HepG2 (cell line): ENCODE measurements at regions not wholly inside any gene's neighbourhood (a gene's known extent, or its start where the extent isn't known, plus 50 kb on each side); places are given as distances from the start of the nearest gene placed in this dataset.
A peak's percentile ranks its signal among the peaks of the same experiment; 100 is the strongest.

ENCODE experiments used
- ATAC-seq: fragments of 200-7000 bp; cut with Tn5 transposase; 3 replicates; pipeline ENCODE4 v1.9.1; 2020; ENCODE audit warnings: mild to moderate bottlenecking, moderate library complexity
- BruUV-seq: library from RNA; stranded (reverse); fragments of 400-500 nt; replicated peaks from 2 replicates; lab custom pipeline; 2021; lab: Mats Ljungman, UMichigan
- CTCF ChIA-PET: fragments of 300-600 bp; formaldehyde crosslinking; extraction: SDS; loops from one replicate; lab custom pipeline; 2021; ENCODE audit warnings: low total read pairs, inconsistent platforms, low intra/inter-chr PET ratio; lab: Yijun Ruan, JAX
- POLR2A ChIA-PET: fragments of 350-600 bp; sonication (Branson Sonifier 250); formaldehyde crosslinking; loops from one replicate; lab custom pipeline; 2020; ENCODE audit warnings: antibody characterized with exemption, inconsistent platforms; lab: Yijun Ruan, JAX
- DNase-seq: peaks from one replicate; pipeline ENCODE4 v3.0.0-alpha.2; 2015; ENCODE audit warnings: low spot score
- FAIRE-seq: peaks from 3 replicates; lab custom pipeline; 2011; peaks lifted over from hg19 to GRCh38; lab: Jason Lieb, UNC
- H2AFZ ChIP-seq: one replicate; pipeline ENCODE4 v1.6.1; 2011; ENCODE audit warnings: low read length, inconsistent platforms
- H3K27ac ChIP-seq: fragments of 300-600 bp; 3 replicates; pipeline ENCODE4 v1.8.0; 2011; ENCODE audit warnings: mixed run types, mild to moderate bottlenecking, mixed read lengths, low read length, inconsistent platforms; ENCODE audit not compliant: insufficient read depth; ENCODE audit errors: extremely low read length
- H3K27me3 ChIP-seq, 2 experiments: fragments of 200-600 bp in 1 of 2; 2 replicates in 1 of 2; 3 replicates in 1 of 2; pipeline versions ENCODE4 v1.6.0 to v1.8.0; 2011; ENCODE audit warnings: low read length in 2 of 2, mild to moderate bottlenecking in 2 of 2, moderate library complexity in 2 of 2, inconsistent platforms in 1 of 2; ENCODE audit not compliant: insufficient read depth in 2 of 2, control insufficient read depth in 1 of 2
- H3K36me3 ChIP-seq, 2 experiments: fragments of 200-600 bp in 1 of 2; replicated peaks in 1 of 2; 2 replicates in 1 of 2; 3 replicates in 1 of 2; pipeline versions ENCODE4 v1.5.1 to v1.8.0; 2011; ENCODE audit warnings: low read length in 2 of 2, inconsistent platforms in 1 of 2; ENCODE audit not compliant: insufficient read depth in 2 of 2, control insufficient read depth in 1 of 2
- H3K4me1 ChIP-seq: 2 replicates; pipeline ENCODE4 v1.5.1; 2012; ENCODE audit warnings: low read length, inconsistent platforms; ENCODE audit not compliant: insufficient read depth
- H3K4me2 ChIP-seq: 2 replicates; pipeline ENCODE4 v1.6.0; 2011; ENCODE audit warnings: low read depth, low read length, inconsistent platforms
- H3K4me3 ChIP-seq, 3 experiments: fragments of 200-600 bp in 1 of 3; sonication (generic), shearing (Covaris generic) in 1 of 3; replicated peaks in 1 of 3; 2 replicates each; pipeline ENCODE4 v1.5.1; 2011 to 2016; ENCODE audit warnings: low read length in 3 of 3, inconsistent platforms in 2 of 3, low read depth in 2 of 3, mild to moderate bottlenecking in 2 of 3, control low read depth in 1 of 3, mixed read lengths in 1 of 3; ENCODE audit not compliant: insufficient read depth in 1 of 3
- H3K79me2 ChIP-seq: one replicate; pipeline ENCODE4 v1.6.1; 2011; ENCODE audit warnings: low read length, inconsistent platforms; ENCODE audit not compliant: insufficient read depth
- H3K9ac ChIP-seq: 2 replicates; pipeline ENCODE4 v1.6.0; 2011; ENCODE audit warnings: mild to moderate bottlenecking, low read depth, low read length, inconsistent platforms; ENCODE audit not compliant: insufficient read depth
- H3K9me3 ChIP-seq: 2 replicates; pipeline ENCODE4 v1.5.1; 2012; ENCODE audit warnings: mild to moderate bottlenecking, low read length
- H4K20me1 ChIP-seq: 2 replicates; pipeline ENCODE4 v1.6.0; 2011; ENCODE audit warnings: inconsistent platforms, mild to moderate bottlenecking, low read length, moderate library complexity; ENCODE audit not compliant: insufficient read depth
- GTF2F1 ChIP-seq: fragments of 150-350 bp; IDR thresholded peaks from 2 replicates; pipeline ENCODE4 v1.6.1; 2014; ENCODE audit warnings: low read length
- MAFK ChIP-seq, 2 experiments: IDR thresholded peaks in 1 of 2; conservative IDR thresholded peaks in 1 of 2; 2 replicates each; pipeline ENCODE4 v1.6.1; 2011; ENCODE audit warnings: improper control_type of control experiment in 2 of 2, low read length in 2 of 2
- POLR2G ChIP-seq: fragments of 200-400 bp; formaldehyde crosslinking; IDR thresholded peaks from 2 replicates; pipeline ENCODE4 v1.6.1; 2018; ENCODE audit warnings: mild to moderate bottlenecking, low read depth, low read length, moderate library complexity
- RBAK ChIP-seq: sonication (generic); formaldehyde crosslinking; IDR thresholded peaks from 2 replicates; pipeline ENCODE4 v1.5.1; 2020; ENCODE audit warnings: mild to moderate bottlenecking, missing genetic modification reagents
- RELA ChIP-seq: sonication (generic); formaldehyde crosslinking; IDR thresholded peaks from 2 replicates; pipeline ENCODE4 v1.4.0; 2020; ENCODE audit warnings: missing genetic modification reagents
- THAP7 ChIP-seq: sonication (generic); formaldehyde crosslinking; IDR thresholded peaks from 2 replicates; pipeline ENCODE4 v1.8.1; 2023; ENCODE audit warnings: mild to moderate bottlenecking, missing genetic modification reagents
- ZNF451 ChIP-seq: sonication (generic); formaldehyde crosslinking; IDR thresholded peaks from 2 replicates; pipeline ENCODE4 v1.5.0; 2020; ENCODE audit warnings: mild to moderate bottlenecking, missing genetic modification reagents
- ZNF546 ChIP-seq: sonication (generic); formaldehyde crosslinking; conservative IDR thresholded peaks from 2 replicates; pipeline ENCODE4 v1.8.1; 2023; ENCODE audit warnings: mild to moderate bottlenecking, missing genetic modification reagents
- WGBS: methylation state at CpG from one replicate; pipeline ENCODE4 v1.1.6; 2017; ENCODE audit warnings: low lambda C conversion rate; 5-methylcytosine and 5-hydroxymethylcytosine counted together
- in situ Hi-C: cut with HindIII; loops from 2 replicates; pipeline ENCODE4 v1.10.0; 2017; ENCODE audit warnings: low pct_unique_long_range_greater_than_20kb; ENCODE audit not compliant: extremely low pct_ligation_motif_present
- intact Hi-C: fragments of 100-400 bp; cut with micrococcal nuclease; formaldehyde crosslinking; loops from one replicate; pipeline ENCODE4 v1.10.0; 2022; ENCODE audit not compliant: unreplicated experiment
- TF ChIP-seq, protein P1 (sequence below): sonication (generic); IDR thresholded peaks from 2 replicates; pipeline ENCODE4 v1.6.1; 2016; ENCODE audit warnings: low read depth, borderline replicate concordance
- TF ChIP-seq, protein P2 (sequence below): sonication (generic); formaldehyde crosslinking; IDR thresholded peaks from 2 replicates; pipeline ENCODE4 v1.4.0; 2020; ENCODE audit warnings: missing genetic modification reagents
- TF ChIP-seq, protein P3 (sequence below), 2 experiments: IDR thresholded peaks; 2 replicates each; pipeline ENCODE4 v1.6.1; 2011 to 2012; ENCODE audit warnings: low read length in 2 of 2, borderline replicate concordance in 1 of 2, low read depth in 1 of 2, mild to moderate bottlenecking in 1 of 2, moderate library complexity in 1 of 2

- no peaks in the 10 kb centered on the region; a peak in 1 of 5 replicates for H3K27me3 ChIP-seq
- no peak overlapping the region for H3K9ac ChIP-seq
- H2AFZ ChIP-seq, result no peak overlapping the region
- WGBS, result 49% methylated on average over 16 of the region's 16 CpGs
- H3K27ac ChIP-seq, result no peak overlapping the region
- H3K4me3 ChIP-seq, result no peak overlapping the region
- no peaks in the 10 kb centered on the region for H4K20me1 ChIP-seq
- FAIRE-seq, result no peak
- H3K4me1 ChIP-seq, result no peaks in the 10 kb centered on the region
- peak; percentile 52 to 56; a peak in 3 of 4 replicates for TF ChIP-seq MAFK (conservative IDR thresholded peaks at IDR 0.05 in 1 of 2, IDR thresholded peaks at IDR 0.05 in 1 of 2; ENCODE audit: low read length in 2 of 2)
- no peak for TF ChIP-seq POLR2G
- TF ChIP-seq, all 625 proteins: peak for 1
- BruUV-seq, result no TSS peak
- no peaks in the 10 kb centered on the region for H3K9me3 ChIP-seq
- POLR2A ChIA-PET, result no interaction called here
- in situ Hi-C loops, result no loop called here
- no peak overlapping the region for H3K4me2 ChIP-seq
- intact Hi-C loops, result no loop called here
- CTCF ChIA-PET, result no interaction called here
- no peaks in the 10 kb centered on the region for H3K36me3 ChIP-seq
- H3K79me2 ChIP-seq, result no peaks in the 10 kb centered on the region
- DNase-seq, result no peak
- ATAC-seq, result no peak
Measured at GRCh38 chr7:51630933-51631332, 314.3 kb upstream of the COBL start.

- Histone ChIP-seq H3K9me3 (no peaks in the 10 kb centered on the region), H3K27ac (no peak overlapping the region), H3K4me2 (no peak overlapping the region), H3K79me2 (no peaks in the 10 kb centered on the region), H3K4me3 (no peak overlapping the region), H4K20me1 (no peaks in the 10 kb centered on the region), H3K9ac (no peak overlapping the region), H3K4me1 (no peaks in the 10 kb centered on the region), H2AFZ (no peak overlapping the region), H3K36me3 (no peaks in the 10 kb centered on the region), H3K27me3 (no peaks in the 10 kb centered on the region; a peak in 1 of 5 replicates)
- no TSS peak for BruUV-seq
- ATAC-seq (no peak), FAIRE-seq (no peak), DNase-seq (no peak)
- in situ Hi-C loops (no loop called here), intact Hi-C loops (no loop called here)
- 0% methylated on average over 5 of the region's 5 CpGs for WGBS
- ChIA-PET POLR2A (no interaction called here), CTCF (no interaction called here)
- TF ChIP-seq ZNF451 (CRISPR knock-in tag), result no peak
- no peak for TF ChIP-seq RELA
- TF ChIP-seq ZNF546 (CRISPR knock-in tag), result no peak
- TF ChIP-seq, protein P1, sequence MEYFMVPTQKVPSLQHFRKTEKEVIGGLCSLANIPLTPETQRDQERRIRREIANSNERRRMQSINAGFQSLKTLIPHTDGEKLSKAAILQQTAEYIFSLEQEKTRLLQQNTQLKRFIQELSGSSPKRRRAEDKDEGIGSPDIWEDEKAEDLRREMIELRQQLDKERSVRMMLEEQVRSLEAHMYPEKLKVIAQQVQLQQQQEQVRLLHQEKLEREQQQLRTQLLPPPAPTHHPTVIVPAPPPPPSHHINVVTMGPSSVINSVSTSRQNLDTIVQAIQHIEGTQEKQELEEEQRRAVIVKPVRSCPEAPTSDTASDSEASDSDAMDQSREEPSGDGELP, result no peak
- TF ChIP-seq, protein P2, sequence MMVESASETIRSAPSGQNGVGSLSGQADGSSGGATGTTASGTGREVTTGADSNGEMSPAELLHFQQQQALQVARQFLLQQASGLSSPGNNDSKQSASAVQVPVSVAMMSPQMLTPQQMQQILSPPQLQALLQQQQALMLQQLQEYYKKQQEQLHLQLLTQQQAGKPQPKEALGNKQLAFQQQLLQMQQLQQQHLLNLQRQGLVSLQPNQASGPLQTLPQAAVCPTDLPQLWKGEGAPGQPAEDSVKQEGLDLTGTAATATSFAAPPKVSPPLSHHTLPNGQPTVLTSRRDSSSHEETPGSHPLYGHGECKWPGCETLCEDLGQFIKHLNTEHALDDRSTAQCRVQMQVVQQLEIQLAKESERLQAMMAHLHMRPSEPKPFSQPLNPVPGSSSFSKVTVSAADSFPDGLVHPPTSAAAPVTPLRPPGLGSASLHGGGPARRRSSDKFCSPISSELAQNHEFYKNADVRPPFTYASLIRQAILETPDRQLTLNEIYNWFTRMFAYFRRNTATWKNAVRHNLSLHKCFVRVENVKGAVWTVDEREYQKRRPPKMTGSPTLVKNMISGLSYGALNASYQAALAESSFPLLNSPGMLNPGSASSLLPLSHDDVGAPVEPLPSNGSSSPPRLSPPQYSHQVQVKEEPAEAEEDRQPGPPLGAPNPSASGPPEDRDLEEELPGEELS, result no peak
- no peak for TF ChIP-seq RBAK (CRISPR knock-in tag)
- TF ChIP-seq, protein P3, sequence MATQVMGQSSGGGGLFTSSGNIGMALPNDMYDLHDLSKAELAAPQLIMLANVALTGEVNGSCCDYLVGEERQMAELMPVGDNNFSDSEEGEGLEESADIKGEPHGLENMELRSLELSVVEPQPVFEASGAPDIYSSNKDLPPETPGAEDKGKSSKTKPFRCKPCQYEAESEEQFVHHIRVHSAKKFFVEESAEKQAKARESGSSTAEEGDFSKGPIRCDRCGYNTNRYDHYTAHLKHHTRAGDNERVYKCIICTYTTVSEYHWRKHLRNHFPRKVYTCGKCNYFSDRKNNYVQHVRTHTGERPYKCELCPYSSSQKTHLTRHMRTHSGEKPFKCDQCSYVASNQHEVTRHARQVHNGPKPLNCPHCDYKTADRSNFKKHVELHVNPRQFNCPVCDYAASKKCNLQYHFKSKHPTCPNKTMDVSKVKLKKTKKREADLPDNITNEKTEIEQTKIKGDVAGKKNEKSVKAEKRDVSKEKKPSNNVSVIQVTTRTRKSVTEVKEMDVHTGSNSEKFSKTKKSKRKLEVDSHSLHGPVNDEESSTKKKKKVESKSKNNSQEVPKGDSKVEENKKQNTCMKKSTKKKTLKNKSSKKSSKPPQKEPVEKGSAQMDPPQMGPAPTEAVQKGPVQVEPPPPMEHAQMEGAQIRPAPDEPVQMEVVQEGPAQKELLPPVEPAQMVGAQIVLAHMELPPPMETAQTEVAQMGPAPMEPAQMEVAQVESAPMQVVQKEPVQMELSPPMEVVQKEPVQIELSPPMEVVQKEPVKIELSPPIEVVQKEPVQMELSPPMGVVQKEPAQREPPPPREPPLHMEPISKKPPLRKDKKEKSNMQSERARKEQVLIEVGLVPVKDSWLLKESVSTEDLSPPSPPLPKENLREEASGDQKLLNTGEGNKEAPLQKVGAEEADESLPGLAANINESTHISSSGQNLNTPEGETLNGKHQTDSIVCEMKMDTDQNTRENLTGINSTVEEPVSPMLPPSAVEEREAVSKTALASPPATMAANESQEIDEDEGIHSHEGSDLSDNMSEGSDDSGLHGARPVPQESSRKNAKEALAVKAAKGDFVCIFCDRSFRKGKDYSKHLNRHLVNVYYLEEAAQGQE (IDR thresholded peaks at IDR 0.05; ENCODE audit: borderline replicate concordance in 1 of 2, low read depth in 1 of 2, low read length in 2 of 2), result no peak
- TF ChIP-seq GTF2F1, result no peak
- TF ChIP-seq THAP7, result no peak
Measured at GRCh38 chr7:51629206-51629605, 312.6 kb upstream of the COBL start.
